HG02870 (cell line): ENCODE measurements at regions not wholly inside any gene's neighbourhood (a gene's known extent, or its start where the extent isn't known, plus 50 kb on each side); places are given as distances from the start of the nearest gene placed in this dataset.

Source experiments
- ATAC-seq: cut with Tn5 transposase; IDR thresholded peaks from one replicate; pipeline ENCODE4 v1.9.1; 2021; ENCODE audit warnings: mild to moderate bottlenecking, moderate library complexity; ENCODE audit not compliant: unreplicated experiment

- no peak for ATAC-seq
These were observed 877.0 kb downstream of the EFNB2 start for GRCh38 chr13:105658431-105658830.

GRCh38 chr13:105655046-105655445 lies 880.4 kb downstream of the EFNB2 start:
- no peak for ATAC-seq

GRCh38 chr13:105643966-105644365 lies 891.5 kb downstream of the EFNB2 start:
- ATAC-seq, result no peak

GRCh38 chr13:105642511-105642958 lies 892.9 kb downstream of the EFNB2 start:
- ATAC-seq, result no peak

- no peak for ATAC-seq
These were observed 894.3 kb downstream of the EFNB2 start for GRCh38 chr13:105641121-105641520.

GRCh38 chr13:105638426-105638825 lies 897.0 kb downstream of the EFNB2 start:
- ATAC-seq, result no peak

- no peak for ATAC-seq
These were observed 901.4 kb downstream of the EFNB2 start for GRCh38 chr13:105634059-105634458.

GRCh38 chr13:105630431-105630830 lies 905.0 kb downstream of the EFNB2 start:
- ATAC-seq, result no peak

GRCh38 chr13:105627270-105627669 lies 908.2 kb downstream of the EFNB2 start:
- ATAC-seq, result no peak

GRCh38 chr13:105625691-105626090 lies 909.8 kb downstream of the EFNB2 start:
- ATAC-seq, result no peak

- ATAC-seq, result no peak
These were observed 919.0 kb downstream of the EFNB2 start for GRCh38 chr13:105616333-105617075.

GRCh38 chr13:105612541-105612940 lies 922.9 kb downstream of the EFNB2 start:
- ATAC-seq, result no peak

- ATAC-seq, result no peak
These were observed 924.0 kb downstream of the EFNB2 start for GRCh38 chr13:105611424-105611823.

GRCh38 chr13:105608104-105608503 lies 927.4 kb downstream of the EFNB2 start:
- no peak for ATAC-seq

- no peak for ATAC-seq
These were observed 928.0 kb downstream of the EFNB2 start for GRCh38 chr13:105607426-105607825.

- no peak for ATAC-seq
These were observed 928.4 kb downstream of the EFNB2 start for GRCh38 chr13:105607016-105607415.

GRCh38 chr13:105602956-105603670 lies 932.3 kb downstream of the EFNB2 start:
- ATAC-seq, result no peak

GRCh38 chr13:105599477-105600037 lies 935.9 kb downstream of the EFNB2 start:
- no peak for ATAC-seq

- no peak for ATAC-seq
These were observed 936.9 kb downstream of the EFNB2 start for GRCh38 chr13:105598529-105598928.

- no peak for ATAC-seq
These were observed 937.9 kb downstream of the EFNB2 start for GRCh38 chr13:105597573-105597972.

GRCh38 chr13:105595471-105595870 lies 940.0 kb downstream of the EFNB2 start:
- no peak for ATAC-seq

GRCh38 chr13:105591277-105591676 lies 944.2 kb downstream of the EFNB2 start:
- no peak for ATAC-seq
